ENCODE measurements at regions not wholly inside any gene's neighbourhood (a gene's known extent, or its start where the extent isn't known, plus 50 kb on each side); places are given as distances from the start of the nearest gene placed in this dataset.

DNA sequence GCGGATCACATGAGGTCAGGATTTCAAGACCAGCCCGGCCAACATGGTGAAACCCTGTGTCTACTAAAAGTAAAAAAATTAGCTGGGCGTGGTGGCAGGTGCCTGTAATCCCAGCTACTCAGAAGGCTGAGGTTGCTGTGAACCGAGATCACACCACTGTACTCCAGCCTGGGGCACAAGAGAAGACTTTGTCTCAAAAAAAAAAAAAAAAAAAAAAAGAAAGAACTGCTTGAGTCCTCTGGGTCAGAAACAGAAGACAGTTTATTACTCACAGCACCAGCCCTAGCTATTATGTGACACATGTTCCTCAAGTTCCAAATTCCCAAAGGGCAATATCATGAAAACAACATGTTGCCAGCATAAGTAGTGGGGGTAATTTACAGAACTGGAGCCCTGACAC, 1014.1 kb upstream of the RAG2 start:
- no peak overlapping the region for H3K4me3 ChIP-seq (ENCODE audit: low read length in 2 of 2)
- H3K27me3 ChIP-seq (ENCODE audit: control insufficient read depth in 2 of 2, insufficient read depth in 1 of 2, low read length in 1 of 2) = no peaks in the 10 kb centered on the region
- no peaks in the 10 kb centered on the region for H3K4me1 ChIP-seq (ENCODE audit: control insufficient read depth in 2 of 2, insufficient read depth in 2 of 2, low read length in 2 of 2)
- WGBS = 96% methylated on average over 4 of the region's 4 CpGs
- no peaks in the 10 kb centered on the region for H3K9me3 ChIP-seq (ENCODE audit: control insufficient read depth in 2 of 2, insufficient read depth in 1 of 2, low read length in 1 of 2)
- no peaks in the 10 kb centered on the region for H3K36me3 ChIP-seq (ENCODE audit: control insufficient read depth in 2 of 2, insufficient read depth in 2 of 2, low read length in 1 of 2)
- no peak overlapping the region for H3K27ac ChIP-seq (ENCODE audit: low read depth in 1 of 2, low read length in 1 of 2)
- DNase-seq (ENCODE audit: low read depth in 6 of 9, low spot score in 9 of 9) = no peak

DNA sequence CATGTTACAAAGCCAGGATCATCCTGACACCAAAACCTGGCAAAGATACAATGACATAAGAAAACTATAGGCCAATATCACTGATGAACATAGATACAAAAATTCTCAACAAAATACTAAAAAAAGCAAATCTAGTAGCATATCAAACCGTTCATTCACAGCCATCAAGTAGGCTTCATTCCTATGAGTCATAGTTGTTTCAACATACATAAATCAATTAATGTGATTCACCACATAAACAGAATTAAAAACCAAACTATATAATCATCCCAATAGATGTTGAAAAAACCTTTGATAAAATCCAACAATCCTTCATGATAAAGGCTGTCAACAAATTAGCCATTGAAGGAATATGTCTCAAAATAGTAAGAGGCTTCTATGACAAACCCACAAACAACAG, 1007.2 kb upstream of the RAG2 start:
- Histone ChIP-seq H3K27me3 (ENCODE audit: control insufficient read depth in 2 of 2, insufficient read depth in 1 of 2, low read length in 1 of 2) (no peaks in the 10 kb centered on the region), H3K27ac (ENCODE audit: low read depth in 1 of 2, low read length in 1 of 2) (no peak overlapping the region), H3K36me3 (ENCODE audit: control insufficient read depth in 2 of 2, insufficient read depth in 2 of 2, low read length in 1 of 2) (no peaks in the 10 kb centered on the region), H3K4me1 (ENCODE audit: control insufficient read depth in 2 of 2, insufficient read depth in 2 of 2, low read length in 2 of 2) (no peaks in the 10 kb centered on the region), H3K9me3 (ENCODE audit: control insufficient read depth in 2 of 2, insufficient read depth in 1 of 2, low read length in 1 of 2) (no peaks in the 10 kb centered on the region), H3K4me3 (ENCODE audit: low read length in 2 of 2) (no peak overlapping the region)
- 91% methylated on average over 1 of the region's 1 CpG for WGBS
- no peak for DNase-seq (ENCODE audit: low read depth in 6 of 9, low spot score in 9 of 9)

DNA sequence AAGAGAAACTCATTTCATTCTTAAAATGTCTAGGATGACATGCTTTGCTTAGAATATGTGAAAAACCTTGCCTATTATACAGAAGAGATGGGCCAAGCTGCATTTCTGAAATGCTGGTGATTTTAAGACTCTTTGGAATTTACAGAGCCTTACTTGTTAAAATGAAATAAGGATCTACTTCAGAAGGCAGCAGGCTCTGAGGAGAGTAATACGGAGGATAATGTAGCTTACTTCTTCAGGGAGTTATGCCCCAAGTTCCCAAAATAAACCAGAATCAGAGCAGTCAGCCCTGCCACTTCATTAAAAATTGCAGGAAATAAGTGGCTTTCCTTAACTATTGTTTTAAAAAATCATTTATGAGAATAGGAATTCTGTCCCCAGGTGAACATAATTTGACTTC, 1000.3 kb upstream of the RAG2 start:
- no peak for DNase-seq (ENCODE audit: low read depth in 6 of 9, low spot score in 9 of 9)
- Histone ChIP-seq H3K27ac (ENCODE audit: low read depth in 1 of 2, low read length in 1 of 2) (no peak overlapping the region), H3K4me1 (ENCODE audit: control insufficient read depth in 2 of 2, insufficient read depth in 2 of 2, low read length in 2 of 2) (no peaks in the 10 kb centered on the region), H3K27me3 (ENCODE audit: control insufficient read depth in 2 of 2, insufficient read depth in 1 of 2, low read length in 1 of 2) (no peaks in the 10 kb centered on the region), H3K4me3 (ENCODE audit: low read length in 2 of 2) (no peak overlapping the region), H3K9me3 (ENCODE audit: control insufficient read depth in 2 of 2, insufficient read depth in 1 of 2, low read length in 1 of 2) (no peaks in the 10 kb centered on the region), H3K36me3 (ENCODE audit: control insufficient read depth in 2 of 2, insufficient read depth in 2 of 2, low read length in 1 of 2) (no peaks in the 10 kb centered on the region)
- 94% methylated on average over 1 of the region's 1 CpG for WGBS

DNA sequence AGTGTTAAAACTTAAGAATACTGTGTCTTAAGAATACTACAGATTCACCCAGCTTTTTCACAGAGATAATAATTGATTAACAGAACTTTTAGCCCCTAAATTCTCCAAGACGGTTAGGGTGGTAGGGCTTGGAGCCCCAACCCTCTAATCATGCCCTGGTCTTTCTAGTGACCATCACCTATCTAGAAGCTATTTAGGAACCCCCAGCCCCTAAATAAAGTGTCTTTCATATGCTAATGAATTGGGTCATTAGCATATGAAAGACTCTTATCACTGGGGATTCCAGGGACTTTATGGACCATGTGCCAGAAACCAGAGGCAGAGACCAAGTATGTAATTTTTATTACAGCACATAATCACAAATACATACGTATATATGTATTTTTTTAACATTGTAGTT, 999.7 kb upstream of the RAG2 start:
- no peak for DNase-seq (ENCODE audit: low read depth in 6 of 9, low spot score in 9 of 9)
- H3K4me1 ChIP-seq (ENCODE audit: control insufficient read depth in 2 of 2, insufficient read depth in 2 of 2, low read length in 2 of 2) = no peaks in the 10 kb centered on the region
- no peak overlapping the region for H3K4me3 ChIP-seq (ENCODE audit: low read length in 2 of 2)
- H3K9me3 ChIP-seq (ENCODE audit: control insufficient read depth in 2 of 2, insufficient read depth in 1 of 2, low read length in 1 of 2) = no peaks in the 10 kb centered on the region
- H3K27me3 ChIP-seq (ENCODE audit: control insufficient read depth in 2 of 2, insufficient read depth in 1 of 2, low read length in 1 of 2) = no peaks in the 10 kb centered on the region
- WGBS = 46% methylated on average over 2 of the region's 2 CpGs
- no peaks in the 10 kb centered on the region for H3K36me3 ChIP-seq (ENCODE audit: control insufficient read depth in 2 of 2, insufficient read depth in 2 of 2, low read length in 1 of 2)
- no peak overlapping the region for H3K27ac ChIP-seq (ENCODE audit: low read depth in 1 of 2, low read length in 1 of 2)

DNA sequence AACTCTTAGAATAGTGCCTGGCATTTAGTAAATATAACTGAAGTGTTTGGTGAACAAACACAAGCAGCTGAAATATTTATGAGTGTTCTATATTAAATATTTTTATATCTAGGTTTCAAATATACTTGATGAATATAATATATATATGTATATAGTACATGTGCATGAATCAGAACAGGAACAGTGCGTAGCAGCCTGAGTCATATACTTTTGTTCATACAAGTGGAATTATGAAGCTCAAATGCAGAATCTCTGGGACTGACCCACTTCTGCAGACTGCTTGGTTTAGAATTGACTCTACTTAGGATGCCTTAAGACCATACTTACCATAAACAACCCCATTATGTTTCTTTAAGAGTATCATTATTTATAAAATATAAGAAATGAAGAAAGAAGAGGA, 997.8 kb upstream of the RAG2 start:
- Histone ChIP-seq H3K4me1 (ENCODE audit: control insufficient read depth in 2 of 2, insufficient read depth in 2 of 2, low read length in 2 of 2) (no peaks in the 10 kb centered on the region), H3K4me3 (ENCODE audit: low read length in 2 of 2) (no peak overlapping the region), H3K27me3 (ENCODE audit: control insufficient read depth in 2 of 2, insufficient read depth in 1 of 2, low read length in 1 of 2) (no peaks in the 10 kb centered on the region), H3K27ac (ENCODE audit: low read depth in 1 of 2, low read length in 1 of 2) (no peak overlapping the region), H3K36me3 (ENCODE audit: control insufficient read depth in 2 of 2, insufficient read depth in 2 of 2, low read length in 1 of 2) (no peaks in the 10 kb centered on the region), H3K9me3 (ENCODE audit: control insufficient read depth in 2 of 2, insufficient read depth in 1 of 2, low read length in 1 of 2) (no peaks in the 10 kb centered on the region)
- 0% methylated on average over 1 of the region's 1 CpG for whole genome bisulfite sequencing
- no peak for DNase-seq (ENCODE audit: low read depth in 6 of 9, low spot score in 9 of 9)

DNA sequence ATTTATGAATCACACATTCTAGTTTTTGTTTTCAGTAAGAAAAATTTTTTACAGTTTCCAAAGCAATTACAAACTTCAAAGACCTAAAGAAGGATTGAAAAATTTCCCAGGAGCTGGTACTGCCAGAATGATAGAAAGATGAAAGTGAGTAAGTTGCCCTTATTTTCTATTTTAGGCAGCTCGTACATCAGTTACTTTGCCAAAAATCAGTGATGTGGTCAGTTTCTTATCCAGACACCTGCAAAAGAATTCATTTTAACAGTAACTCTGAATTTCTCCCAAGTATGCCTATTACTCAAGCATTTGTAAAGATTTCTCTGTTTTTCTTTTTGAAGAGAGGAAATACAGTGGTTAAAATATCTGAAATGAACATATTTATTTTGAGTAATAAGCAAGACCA, 976.3 kb upstream of the RAG2 start:
- H3K9me3 ChIP-seq (ENCODE audit: control insufficient read depth in 2 of 2, insufficient read depth in 1 of 2, low read length in 1 of 2) = no peaks in the 10 kb centered on the region
- H3K27me3 ChIP-seq (ENCODE audit: control insufficient read depth in 2 of 2, insufficient read depth in 1 of 2, low read length in 1 of 2) = no peaks in the 10 kb centered on the region
- 57% methylated on average over 1 of the region's 1 CpG for WGBS
- H3K4me1 ChIP-seq (ENCODE audit: control insufficient read depth in 2 of 2, insufficient read depth in 2 of 2, low read length in 2 of 2) = no peaks in the 10 kb centered on the region
- H3K4me3 ChIP-seq (ENCODE audit: low read length in 2 of 2) = no peak overlapping the region
- no peak for DNase-seq (ENCODE audit: low read depth in 6 of 9, low spot score in 9 of 9)
- no peak overlapping the region for H3K27ac ChIP-seq (ENCODE audit: low read depth in 1 of 2, low read length in 1 of 2)
- H3K36me3 ChIP-seq (ENCODE audit: control insufficient read depth in 2 of 2, insufficient read depth in 2 of 2, low read length in 1 of 2) = no peaks in the 10 kb centered on the region

DNA sequence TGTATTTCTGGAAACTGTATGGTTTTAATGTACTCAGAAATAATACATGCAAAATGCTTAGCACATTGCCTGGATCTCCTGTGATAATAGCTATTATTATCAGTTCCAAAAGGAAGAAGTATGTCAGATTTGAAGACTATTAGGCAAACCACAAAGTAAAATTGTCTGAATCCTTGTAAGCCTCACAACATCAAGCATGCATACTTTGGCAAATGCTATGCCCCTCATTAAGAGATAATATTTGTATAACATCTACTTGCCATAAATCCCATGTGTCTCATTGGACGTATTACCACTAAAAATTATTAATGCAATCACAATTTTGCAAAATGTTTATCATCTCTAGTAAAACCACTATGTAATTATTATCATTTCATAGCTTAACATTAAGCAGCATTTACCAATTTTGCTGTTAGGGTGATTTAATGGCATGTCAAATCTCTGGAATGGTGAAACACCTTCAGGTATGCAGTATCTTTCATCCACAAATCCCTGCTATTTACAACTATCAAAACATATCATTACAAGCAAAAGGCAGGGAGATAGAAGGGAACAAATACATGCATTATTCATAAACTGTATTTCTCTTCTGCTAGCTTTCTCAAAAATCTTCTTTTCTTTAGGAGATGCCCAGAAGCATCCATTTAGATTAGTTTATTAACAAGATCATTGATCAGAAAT, 974.6 kb upstream of the RAG2 start:
- H3K4me3 ChIP-seq (ENCODE audit: low read length in 2 of 2) = no peak overlapping the region
- H3K27me3 ChIP-seq (ENCODE audit: control insufficient read depth in 2 of 2, insufficient read depth in 1 of 2, low read length in 1 of 2) = no peaks in the 10 kb centered on the region
- WGBS = 90% methylated on average over 1 of the region's 1 CpG
- H3K36me3 ChIP-seq (ENCODE audit: control insufficient read depth in 2 of 2, insufficient read depth in 2 of 2, low read length in 1 of 2) = no peaks in the 10 kb centered on the region
- no peaks in the 10 kb centered on the region for H3K4me1 ChIP-seq (ENCODE audit: control insufficient read depth in 2 of 2, insufficient read depth in 2 of 2, low read length in 2 of 2)
- no peak overlapping the region for H3K27ac ChIP-seq (ENCODE audit: low read depth in 1 of 2, low read length in 1 of 2)
- H3K9me3 ChIP-seq (ENCODE audit: control insufficient read depth in 2 of 2, insufficient read depth in 1 of 2, low read length in 1 of 2) = no peaks in the 10 kb centered on the region
- DNase-seq (ENCODE audit: low read depth in 6 of 9, low spot score in 9 of 9) = no peak

DNA sequence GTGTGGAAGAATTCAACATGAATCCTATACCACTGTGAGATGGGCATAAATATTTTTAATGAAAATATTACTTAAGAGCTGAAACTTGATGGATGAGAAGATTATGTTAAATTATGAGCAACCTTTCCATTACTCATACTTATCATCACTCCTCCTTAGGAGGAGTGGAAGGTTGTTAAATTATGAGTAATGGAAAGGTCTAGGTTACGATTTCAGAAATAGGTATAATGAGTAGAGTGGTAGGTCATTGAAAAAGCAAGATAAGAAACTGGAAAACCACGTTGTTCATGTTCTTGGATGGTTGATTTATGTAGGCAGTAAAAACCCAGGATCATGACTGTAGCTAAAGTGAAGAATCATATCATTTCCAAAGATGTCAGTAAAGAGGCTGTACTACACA, 973.2 kb upstream of the RAG2 start:
- Histone ChIP-seq H3K27ac (ENCODE audit: low read depth in 1 of 2, low read length in 1 of 2) (no peak overlapping the region), H3K4me1 (ENCODE audit: control insufficient read depth in 2 of 2, insufficient read depth in 2 of 2, low read length in 2 of 2) (no peaks in the 10 kb centered on the region), H3K36me3 (ENCODE audit: control insufficient read depth in 2 of 2, insufficient read depth in 2 of 2, low read length in 1 of 2) (no peaks in the 10 kb centered on the region), H3K9me3 (ENCODE audit: control insufficient read depth in 2 of 2, insufficient read depth in 1 of 2, low read length in 1 of 2) (no peaks in the 10 kb centered on the region), H3K4me3 (ENCODE audit: low read length in 2 of 2) (no peak overlapping the region), H3K27me3 (ENCODE audit: control insufficient read depth in 2 of 2, insufficient read depth in 1 of 2, low read length in 1 of 2) (no peaks in the 10 kb centered on the region)
- no peak for DNase-seq (ENCODE audit: low read depth in 6 of 9, low spot score in 9 of 9)
- 68% methylated on average over 2 of the region's 2 CpGs for WGBS

DNA sequence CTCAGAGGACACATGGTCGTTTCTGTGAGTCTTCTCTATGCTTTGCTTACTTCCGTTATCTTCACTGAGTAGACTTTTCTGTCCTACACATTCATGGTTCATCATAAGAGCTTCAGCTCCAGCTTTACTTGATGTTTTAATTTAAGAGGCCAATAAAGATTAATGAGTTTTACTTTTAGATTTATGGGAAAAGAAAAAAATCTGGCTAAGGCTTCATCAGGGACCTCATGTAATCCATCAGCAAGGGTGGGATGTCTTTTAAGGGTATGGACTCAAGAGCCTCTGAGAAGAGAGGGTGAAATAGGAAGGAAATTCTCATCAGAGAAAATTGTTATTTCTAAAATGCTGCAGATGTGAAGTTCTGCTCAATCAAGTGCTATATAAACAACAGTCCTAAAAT, 963.0 kb upstream of the RAG2 start:
- Histone ChIP-seq H3K9me3 (ENCODE audit: control insufficient read depth in 2 of 2, insufficient read depth in 1 of 2, low read length in 1 of 2) (no peaks in the 10 kb centered on the region), H3K27me3 (ENCODE audit: control insufficient read depth in 2 of 2, insufficient read depth in 1 of 2, low read length in 1 of 2) (no peaks in the 10 kb centered on the region), H3K4me3 (ENCODE audit: low read length in 2 of 2) (no peak overlapping the region), H3K36me3 (ENCODE audit: control insufficient read depth in 2 of 2, insufficient read depth in 2 of 2, low read length in 1 of 2) (no peaks in the 10 kb centered on the region), H3K4me1 (ENCODE audit: control insufficient read depth in 2 of 2, insufficient read depth in 2 of 2, low read length in 2 of 2) (no peaks in the 10 kb centered on the region), H3K27ac (ENCODE audit: low read depth in 1 of 2, low read length in 1 of 2) (no peak overlapping the region)
- no peak for DNase-seq (ENCODE audit: low read depth in 6 of 9, low spot score in 9 of 9)
- WGBS = 81% methylated on average over 2 of the region's 2 CpGs

DNA sequence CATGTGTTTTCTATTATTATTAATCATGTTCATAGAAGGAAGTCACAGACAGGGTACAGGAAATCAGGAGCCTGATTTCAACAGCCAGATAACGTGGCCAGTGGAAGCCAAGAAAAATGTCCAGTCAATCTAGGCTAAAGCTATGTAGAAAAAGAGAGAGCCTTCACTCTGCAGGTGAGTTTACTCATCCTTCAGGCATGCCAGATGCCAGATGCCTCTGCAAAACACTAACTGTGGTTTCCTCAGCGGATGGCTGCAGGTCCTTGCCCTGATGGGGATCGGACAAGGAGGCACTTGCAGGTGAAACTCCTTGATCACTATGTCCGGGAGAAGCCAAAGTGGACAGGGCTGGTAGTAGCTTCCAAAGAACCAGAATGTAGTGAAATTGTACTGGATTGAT, 962.3 kb upstream of the RAG2 start:
- WGBS = 37% methylated on average over 4 of the region's 4 CpGs
- H3K27ac ChIP-seq (ENCODE audit: low read depth in 1 of 2, low read length in 1 of 2) = no peak overlapping the region

More for the DNA sequence above, 962.3 kb upstream of the RAG2 start:
- no peak for DNase-seq (ENCODE audit: low read depth in 6 of 9, low spot score in 9 of 9)
- Histone ChIP-seq H3K4me3 (ENCODE audit: low read length in 2 of 2) (no peak overlapping the region), H3K9me3 (ENCODE audit: control insufficient read depth in 2 of 2, insufficient read depth in 1 of 2, low read length in 1 of 2) (no peaks in the 10 kb centered on the region), H3K36me3 (ENCODE audit: control insufficient read depth in 2 of 2, insufficient read depth in 2 of 2, low read length in 1 of 2) (no peaks in the 10 kb centered on the region), H3K27me3 (ENCODE audit: control insufficient read depth in 2 of 2, insufficient read depth in 1 of 2, low read length in 1 of 2) (no peaks in the 10 kb centered on the region), H3K4me1 (ENCODE audit: control insufficient read depth in 2 of 2, insufficient read depth in 2 of 2, low read length in 2 of 2) (no peaks in the 10 kb centered on the region)
